ENCODE measurements at regions not wholly inside any gene's neighbourhood (a gene's known extent, or its start where the extent isn't known, plus 50 kb on each side); places are given as distances from the start of the nearest gene placed in this dataset.

- Histone ChIP-seq H3K9me3 (ENCODE audit: control extremely low read depth in 1 of 3, control insufficient read depth in 2 of 3, insufficient read depth in 1 of 3, low read length in 2 of 3) (no peaks in the 10 kb centered on the region), H3K4me1 (ENCODE audit: control insufficient read depth in 2 of 2, insufficient read depth in 2 of 2, low read length in 2 of 2) (no peaks in the 10 kb centered on the region), H3K4me3 (ENCODE audit: control extremely low read depth in 1 of 5, extremely low read depth in 1 of 5, insufficient read depth in 1 of 5, low read depth in 2 of 5, low read length in 4 of 5) (no peak overlapping the region), H2AFZ (ENCODE audit: insufficient read depth, low read depth, low read length, poor library complexity, severe bottlenecking) (no peak overlapping the region), H3K27ac (ENCODE audit: low read length in 2 of 2) (no peak overlapping the region), H4K20me1 (ENCODE audit: control insufficient read depth, insufficient read depth, low read length, poor library complexity, severe bottlenecking) (no peaks in the 10 kb centered on the region), H3K36me3 (replicated peaks in 1 of 2; ENCODE audit: control extremely low read depth in 1 of 2, control insufficient read depth in 1 of 2, extremely low read depth in 1 of 2, insufficient read depth in 2 of 2, low read length in 1 of 2) (no peaks in the 10 kb centered on the region), H3K27me3 (replicated peaks in 1 of 4; ENCODE audit: control extremely low read depth in 1 of 4, control insufficient read depth in 3 of 4, insufficient read depth in 4 of 4, low read length in 3 of 4) (no peaks in the 10 kb centered on the region), H3K4me2 (replicated peaks; ENCODE audit: low read depth, low read length, poor library complexity, severe bottlenecking) (no peak overlapping the region), H3K79me2 (ENCODE audit: control insufficient read depth, insufficient read depth, low read length) (no peaks in the 10 kb centered on the region), H3K9ac (ENCODE audit: low read length) (no peak overlapping the region)
- intact Hi-C loops (cut with micrococcal nuclease): no loop called here
- no peak for ATAC-seq (ENCODE audit: low read depth)
- Mint-ChIP-seq H3K9me3 (ENCODE audit: insufficient read depth) (no peaks in the 10 kb centered on the region), H3K27ac (no peak overlapping the region), H3K4me1 (no peaks in the 10 kb centered on the region), H3K27me3 (no peaks in the 10 kb centered on the region), H3K4me3 (no peak overlapping the region)
- 87% methylated on average over 5 of the region's 5 CpGs for WGBS (ENCODE audit: insufficient coverage)
- TF ChIP-seq CTCF (IDR thresholded peaks at IDR 0.05): no peak
- TF ChIP-seq EZH2 (IDR thresholded peaks at IDR 0.05; ENCODE audit: borderline replicate concordance, insufficient read depth, low read depth, low read length, poor library complexity, severe bottlenecking): no peak
- DNase-seq: no peak
- CTCF ChIA-PET: no interaction called here
- POLR2A ChIA-PET: no interaction called here
Measured at GRCh38 chr2:194559523-194559922, 1097.5 kb upstream of the SLC39A10 start.

GRCh38 chr2:194557993-194558392, 1099.0 kb upstream of the SLC39A10 start:
- no peaks in the 10 kb centered on the region for H3K36me3 ChIP-seq (replicated peaks in 1 of 2; ENCODE audit: control extremely low read depth in 1 of 2, control insufficient read depth in 1 of 2, extremely low read depth in 1 of 2, insufficient read depth in 2 of 2, low read length in 1 of 2)
- no peak overlapping the region for H3K4me2 ChIP-seq (replicated peaks; ENCODE audit: low read depth, low read length, poor library complexity, severe bottlenecking)
- no peak overlapping the region for H3K4me3 Mint-ChIP-seq
- DNase-seq (no peak), ATAC-seq (ENCODE audit: low read depth) (no peak)
- ChIA-PET CTCF (no interaction called here), POLR2A (no interaction called here)
- intact Hi-C loops (cut with micrococcal nuclease): no loop called here
- no peaks in the 10 kb centered on the region for H3K79me2 ChIP-seq (ENCODE audit: control insufficient read depth, insufficient read depth, low read length)
- TF ChIP-seq CTCF (IDR thresholded peaks at IDR 0.05) (no peak), EZH2 (IDR thresholded peaks at IDR 0.05; ENCODE audit: borderline replicate concordance, insufficient read depth, low read depth, low read length, poor library complexity, severe bottlenecking) (no peak)
- no peak overlapping the region for H2AFZ ChIP-seq (ENCODE audit: insufficient read depth, low read depth, low read length, poor library complexity, severe bottlenecking)
- no peaks in the 10 kb centered on the region for H3K27me3 Mint-ChIP-seq
- H3K27ac ChIP-seq (ENCODE audit: low read length in 2 of 2): no peak overlapping the region
- no peaks in the 10 kb centered on the region for H3K9me3 Mint-ChIP-seq (ENCODE audit: insufficient read depth)
- no peaks in the 10 kb centered on the region for H3K4me1 Mint-ChIP-seq
- no peak overlapping the region for H3K4me3 ChIP-seq (ENCODE audit: control extremely low read depth in 1 of 5, extremely low read depth in 1 of 5, insufficient read depth in 1 of 5, low read depth in 2 of 5, low read length in 4 of 5)
- WGBS (ENCODE audit: insufficient coverage): no CpG with 5 or more reads among the region's 1 CpG
- no peaks in the 10 kb centered on the region for H3K9me3 ChIP-seq (ENCODE audit: control extremely low read depth in 1 of 3, control insufficient read depth in 2 of 3, insufficient read depth in 1 of 3, low read length in 2 of 3)
- no peaks in the 10 kb centered on the region for H3K27me3 ChIP-seq (replicated peaks in 1 of 4; ENCODE audit: control extremely low read depth in 1 of 4, control insufficient read depth in 3 of 4, insufficient read depth in 4 of 4, low read length in 3 of 4)
- no peak overlapping the region for H3K27ac Mint-ChIP-seq
- H3K4me1 ChIP-seq (ENCODE audit: control insufficient read depth in 2 of 2, insufficient read depth in 2 of 2, low read length in 2 of 2): no peaks in the 10 kb centered on the region
- H3K9ac ChIP-seq (ENCODE audit: low read length): no peak overlapping the region
- no peaks in the 10 kb centered on the region for H4K20me1 ChIP-seq (ENCODE audit: control insufficient read depth, insufficient read depth, low read length, poor library complexity, severe bottlenecking)

Data from B cell (primary cell).